ENCODE measurements at regions not wholly inside any gene's neighbourhood (a gene's known extent, or its start where the extent isn't known, plus 50 kb on each side); places are given as distances from the start of the nearest gene placed in this dataset.
"Not testable (repeated sequence)": the region's sequence is repeated elsewhere in the genome, so short reads cannot be mapped to it uniquely, and the experiment has no call there.

GRCh38 chr15:62849316-62850106 is 193.0 kb upstream of the TPM1 start:
- DNase-seq = no peak

- no peak for DNase-seq
Measured at GRCh38 chr15:62850318-62850717, 192.2 kb upstream of the TPM1 start.

- DNase-seq = no peak
Measured at GRCh38 chr15:62850791-62851291, 191.7 kb upstream of the TPM1 start.

- DNase-seq = no peak
Measured at GRCh38 chr15:62853114-62853840, 189.3 kb upstream of the TPM1 start.

- no peak for DNase-seq
Measured at GRCh38 chr15:62853841-62854225, 188.7 kb upstream of the TPM1 start.

- DNase-seq = no peak
Measured at GRCh38 chr15:62854420-62855084, 188.0 kb upstream of the TPM1 start.

GRCh38 chr15:62855085-62855476 is 187.5 kb upstream of the TPM1 start:
- no peak for DNase-seq

- no peak for DNase-seq
Measured at GRCh38 chr15:62856466-62857246, 185.9 kb upstream of the TPM1 start.

- DNase-seq = no peak
Measured at GRCh38 chr15:62857411-62857853, 185.1 kb upstream of the TPM1 start.

- no peak for DNase-seq
Measured at GRCh38 chr15:62858343-62858742, 184.2 kb upstream of the TPM1 start.

GRCh38 chr15:62862717-62863116 is 179.8 kb upstream of the TPM1 start:
- no peak for DNase-seq

GRCh38 chr15:62866366-62866765 is 176.2 kb upstream of the TPM1 start:
- no peak for DNase-seq

GRCh38 chr15:62867844-62868243 is 174.7 kb upstream of the TPM1 start:
- DNase-seq = no peak

GRCh38 chr15:62868507-62868906 is 174.0 kb upstream of the TPM1 start:
- no peak for DNase-seq

GRCh38 chr15:62869116-62869515 is 173.4 kb upstream of the TPM1 start:
- DNase-seq = no peak

- DNase-seq = no peak
Measured at GRCh38 chr15:62870216-62870615, 172.3 kb upstream of the TPM1 start.

GRCh38 chr15:62870701-62871100 is 171.8 kb upstream of the TPM1 start:
- not testable (repeated sequence) for DNase-seq

- DNase-seq = no peak
Measured at GRCh38 chr15:62873203-62873602, 169.3 kb upstream of the TPM1 start.

GRCh38 chr15:62874064-62874463 is 168.5 kb upstream of the TPM1 start:
- no peak for DNase-seq

- DNase-seq = no peak
Measured at GRCh38 chr15:62874959-62875625, 167.5 kb upstream of the TPM1 start.

- DNase-seq = no peak
Measured at GRCh38 chr15:62875626-62876021, 166.9 kb upstream of the TPM1 start.

- DNase-seq = no peak
Measured at GRCh38 chr15:62877276-62877857, 165.2 kb upstream of the TPM1 start.
